ENCODE measurements at regions not wholly inside any gene's neighbourhood (a gene's known extent, or its start where the extent isn't known, plus 50 kb on each side); places are given as distances from the start of the nearest gene placed in this dataset.

GRCh38 chr4:128350449-128351045 is 62.9 kb upstream of the PGRMC2 start:
- no peak overlapping the region for H3K27ac ChIP-seq
- no peaks in the 10 kb centered on the region for H3K36me3 ChIP-seq
- peaks cover 15% of the 10 kb centered on the region for H3K4me1 ChIP-seq
- no peak for DNase-seq (ENCODE audit: low spot score in 2 of 2)
- 94% methylated on average over 6 of the region's 6 CpGs for WGBS
- no peak overlapping the region for H3K4me3 ChIP-seq
- TF ChIP-seq POLR2AphosphoS5 (IDR thresholded peaks at IDR 0.05) (no peak), POLR2A (IDR thresholded peaks at IDR 0.05) (no peak), CTCF (IDR thresholded peaks at IDR 0.05) (no peak), EP300 (IDR thresholded peaks at IDR 0.05) (no peak)
- no peaks in the 10 kb centered on the region for H3K27me3 ChIP-seq
- H3K9me3 ChIP-seq = no peaks in the 10 kb centered on the region

GRCh38 chr4:128349921-128350320 is 62.3 kb upstream of the PGRMC2 start:
- TF ChIP-seq EP300 (IDR thresholded peaks at IDR 0.05) = no peak
- no peak for TF ChIP-seq CTCF (IDR thresholded peaks at IDR 0.05)
- no peak for TF ChIP-seq POLR2AphosphoS5 (IDR thresholded peaks at IDR 0.05)
- TF ChIP-seq POLR2A (IDR thresholded peaks at IDR 0.05) = no peak
- 84% methylated on average over 4 of the region's 4 CpGs for WGBS
- no peak for DNase-seq (ENCODE audit: low spot score in 2 of 2)
- Histone ChIP-seq H3K27ac (no peak overlapping the region), H3K4me1 (peaks cover 15% of the 10 kb centered on the region), H3K36me3 (no peaks in the 10 kb centered on the region), H3K9me3 (no peaks in the 10 kb centered on the region), H3K4me3 (no peak overlapping the region), H3K27me3 (no peaks in the 10 kb centered on the region)

GRCh38 chr4:128347930-128348660 is 60.5 kb upstream of the PGRMC2 start:
- TF ChIP-seq EP300 (IDR thresholded peaks at IDR 0.05) = no peak
- TF ChIP-seq POLR2AphosphoS5 (IDR thresholded peaks at IDR 0.05) = no peak
- no peak for TF ChIP-seq CTCF (IDR thresholded peaks at IDR 0.05)
- no peak for TF ChIP-seq POLR2A (IDR thresholded peaks at IDR 0.05)
- no peak overlapping the region for H3K4me3 ChIP-seq
- H3K27me3 ChIP-seq = no peaks in the 10 kb centered on the region
- 27% methylated on average over 4 of the region's 4 CpGs for WGBS
- no peak for DNase-seq (ENCODE audit: low spot score in 2 of 2)
- H3K4me1 ChIP-seq = peaks cover 8% of the 10 kb centered on the region
- H3K36me3 ChIP-seq = no peaks in the 10 kb centered on the region
- no peaks in the 10 kb centered on the region for H3K9me3 ChIP-seq
- no peak overlapping the region for H3K27ac ChIP-seq

GRCh38 chr4:128347175-128347868 is 59.7 kb upstream of the PGRMC2 start:
- Histone ChIP-seq H3K36me3 (no peaks in the 10 kb centered on the region), H3K27ac (no peak overlapping the region), H3K27me3 (no peaks in the 10 kb centered on the region), H3K4me3 (no peak overlapping the region), H3K4me1 (peaks cover 8% of the 10 kb centered on the region), H3K9me3 (no peaks in the 10 kb centered on the region)
- DNase-seq (ENCODE audit: low spot score in 2 of 2) = no peak
- TF ChIP-seq POLR2A (IDR thresholded peaks at IDR 0.05) (no peak), EP300 (IDR thresholded peaks at IDR 0.05) (no peak), CTCF (IDR thresholded peaks at IDR 0.05) (no peak), POLR2AphosphoS5 (IDR thresholded peaks at IDR 0.05) (no peak)
- 80% methylated on average over 4 of the region's 4 CpGs for WGBS

Data from suprapubic skin (tissue), 4 donors.